K562 (cell line): ENCODE measurements at regions not wholly inside any gene's neighbourhood (a gene's known extent, or its start where the extent isn't known, plus 50 kb on each side); places are given as distances from the start of the nearest gene placed in this dataset.

ENCODE experiments used
- ATAC-seq: fragments of 200-7000 bp; cut with Tn5 transposase; 3 replicates; pipeline ENCODE4 v1.9.1; 2020; ENCODE audit warnings: moderate library complexity
- BruUV-seq: library from RNA; stranded (reverse); fragments of 400-500 nt; replicated peaks from 2 replicates; lab custom pipeline; 2021; lab: Mats Ljungman, UMichigan
- CTCF ChIA-PET: fragments of 300-600 bp; formaldehyde crosslinking; extraction: SDS; loops from one replicate; lab custom pipeline; 2021; ENCODE audit warnings: low intra/inter-chr PET ratio; lab: Yijun Ruan, JAX
- POLR2A ChIA-PET: fragments of 300-600, 350-650 bp; sonication (Branson Sonifier 250); formaldehyde crosslinking; extraction: SDS; loops from one replicate; lab custom pipeline; 2021; ENCODE audit warnings: antibody characterized with exemption, inconsistent platforms; lab: Yijun Ruan, JAX
- DNase-seq, 4 experiments: peaks; one replicate each; pipeline versions ENCODE4 v3.0.0 to v3.0.0-alpha.2; 2011 to 2018; ENCODE audit warnings: low spot score in 3 of 4, mixed read lengths in 3 of 4; ENCODE audit errors: extremely low read depth in 1 of 4
- FAIRE-seq: peaks from 2 replicates; lab custom pipeline; 2011; peaks lifted over from hg19 to GRCh38; lab: Jason Lieb, UNC
- H2AFZ ChIP-seq: 2 replicates; pipeline ENCODE4 v1.6.0; 2011; ENCODE audit warnings: low read depth, low read length, control low read depth, inconsistent platforms
- H3K27ac ChIP-seq: fragments of 200-600 bp; 3 replicates; pipeline ENCODE4 v1.8.0; 2011; ENCODE audit warnings: low read depth, mild to moderate bottlenecking, control low read depth, inconsistent platforms, low read length, moderate library complexity, mixed read lengths; ENCODE audit errors: extremely low read depth
- H3K27me3 ChIP-seq, 2 experiments: fragments of 300-600 bp in 1 of 2; 2 replicates in 1 of 2; 3 replicates in 1 of 2; pipeline versions ENCODE4 v1.6.0 to v1.8.0; 2011; ENCODE audit warnings: inconsistent platforms in 2 of 2, low read length in 2 of 2, mild to moderate bottlenecking in 1 of 2, mixed read lengths in 1 of 2, moderate library complexity in 1 of 2; ENCODE audit not compliant: control insufficient read depth in 2 of 2, insufficient read depth in 2 of 2
- H3K36me3 ChIP-seq: fragments of 300-600 bp; 3 replicates; pipeline ENCODE4 v1.8.0; 2011; ENCODE audit warnings: mild to moderate bottlenecking, low read length, inconsistent platforms; ENCODE audit not compliant: control insufficient read depth, insufficient read depth
- H3K4me1 ChIP-seq, 2 experiments: fragments of 200-600 bp in 1 of 2; replicated peaks in 1 of 2; 2 replicates in 1 of 2; 3 replicates in 1 of 2; pipeline versions ENCODE4 v1.5.1 to v1.8.0; 2011; ENCODE audit warnings: inconsistent platforms in 2 of 2, low read length in 2 of 2, mild to moderate bottlenecking in 1 of 2, mixed read lengths in 1 of 2, moderate library complexity in 1 of 2; ENCODE audit not compliant: control insufficient read depth in 2 of 2, insufficient read depth in 2 of 2
- H3K4me2 ChIP-seq: 2 replicates; pipeline ENCODE4 v1.6.1; 2011; ENCODE audit warnings: low read length, control low read depth, inconsistent platforms, mixed read lengths; ENCODE audit not compliant: insufficient read depth
- H3K4me3 ChIP-seq: fragments of 200-600 bp; sonication (generic), shearing (Covaris generic); 2 replicates; pipeline ENCODE4 v1.5.1; 2016; ENCODE audit warnings: control low read depth, inconsistent platforms
- H3K79me2 ChIP-seq: fragments of 200-600 bp; 3 replicates; pipeline ENCODE4 v1.8.0; 2011; ENCODE audit warnings: low read length, inconsistent platforms; ENCODE audit not compliant: control insufficient read depth, insufficient read depth
- H3K9ac ChIP-seq, 2 experiments: 2 replicates each; pipeline versions ENCODE4 v1.6.0 to v1.6.1; 2011; ENCODE audit warnings: low read depth in 2 of 2, low read length in 2 of 2, control low read depth in 1 of 2, inconsistent platforms in 1 of 2, mild to moderate bottlenecking in 1 of 2, mixed read lengths in 1 of 2; ENCODE audit not compliant: insufficient read depth in 1 of 2
- H3K9me1 ChIP-seq: one replicate; pipeline ENCODE4 v1.6.0; 2011; ENCODE audit warnings: inconsistent platforms, mild to moderate bottlenecking, low read length, moderate library complexity; ENCODE audit not compliant: control insufficient read depth, insufficient read depth
- H3K9me3 ChIP-seq: replicated peaks from 2 replicates; pipeline ENCODE4 v1.5.1; 2011; ENCODE audit warnings: low read depth, low read length, inconsistent platforms; ENCODE audit not compliant: control insufficient read depth, insufficient read depth
- H4K20me1 ChIP-seq: replicated peaks from 2 replicates; pipeline ENCODE4 v1.6.1; 2011; ENCODE audit warnings: low read length, inconsistent platforms, mixed read lengths; ENCODE audit not compliant: control insufficient read depth, insufficient read depth
- BRCA1 ChIP-seq, 2 experiments: fragments of 450-650 bp in 1 of 2; sonication (generic) in 1 of 2; formaldehyde crosslinking in 1 of 2; IDR thresholded peaks; 2 replicates each; pipeline versions ENCODE4 v1.5.0 to v1.6.1; 2017 to 2020; ENCODE audit warnings: mild to moderate bottlenecking in 1 of 2, missing genetic modification reagents in 1 of 2
- JUN ChIP-seq, 2 experiments: sonication (generic) in 1 of 2; formaldehyde crosslinking in 1 of 2; IDR thresholded peaks; 2 replicates each; pipeline versions ENCODE4 v1.6.1 to v1.8.0; 2012 to 2022; ENCODE audit warnings: borderline replicate concordance in 2 of 2, mild to moderate bottlenecking in 2 of 2, improper control_type of control experiment in 1 of 2, low read depth in 1 of 2, low read length in 1 of 2, missing genetic modification reagents in 1 of 2
- MAFG ChIP-seq: fragments of 450-650 bp; conservative IDR thresholded peaks from 2 replicates; pipeline ENCODE4 v1.6.1; 2016; ENCODE audit warnings: missing genetic modification characterization, missing compliant biosample characterization
- NR2F6 ChIP-seq: fragments of 450-650 bp; formaldehyde crosslinking; IDR thresholded peaks from 2 replicates; pipeline ENCODE4 v1.4.0; 2020; ENCODE audit warnings: mild to moderate bottlenecking
- PRPF4 ChIP-seq: fragments of 200-400 bp; formaldehyde crosslinking; IDR thresholded peaks from one replicate; pipeline ENCODE4 v1.6.1; 2017; ENCODE audit warnings: low read length, low read depth, mild to moderate bottlenecking; ENCODE audit not compliant: insufficient read depth, poor library complexity, severe bottlenecking
- SMARCC2 ChIP-seq: fragments of 450-650 bp; IDR thresholded peaks from 2 replicates; pipeline ENCODE4 v1.6.1; 2017; ENCODE audit warnings: antibody characterized with exemption, moderate library complexity, mild to moderate bottlenecking, low read depth
- XRCC4 ChIP-seq: IDR thresholded peaks from one replicate; pipeline ENCODE4 v1.6.1; 2011; ENCODE audit not compliant: insufficient read depth, insufficient read length; ENCODE audit errors: extremely low read depth
- ZNF212 ChIP-seq: fragments of 450-650 bp; formaldehyde crosslinking; IDR thresholded peaks from 2 replicates; pipeline ENCODE4 v1.4.0; 2020; ENCODE audit warnings: mild to moderate bottlenecking
- ZNF224 ChIP-seq: sonication (generic); formaldehyde crosslinking; IDR thresholded peaks from 2 replicates; pipeline ENCODE4 v1.8.0; 2022; ENCODE audit warnings: mild to moderate bottlenecking, missing genetic modification reagents
- ZNF282 ChIP-seq: sonication (generic); formaldehyde crosslinking; IDR thresholded peaks from 2 replicates; pipeline ENCODE4 v1.8.1; 2023; ENCODE audit warnings: missing genetic modification reagents
- ZNF589 ChIP-seq: fragments of 200-800 bp; sonication (Bioruptor generic); IDR thresholded peaks from 2 replicates; pipeline ENCODE4 v1.6.1; 2016; ENCODE audit warnings: low read depth, missing genetic modification characterization, missing compliant biosample characterization
- ZNF780A ChIP-seq: fragments of 250-450 bp; sonication (Bioruptor Pico); IDR thresholded peaks from 2 replicates; pipeline ENCODE4 v1.5.0; 2021; ENCODE audit warnings: mild to moderate bottlenecking
- WGBS: fragments of 100-300 bp; shearing (Covaris generic); methylation state at CpG from one replicate; pipeline ENCODE4 v1.1.6; 2016; ENCODE audit warnings: low coverage, mixed read lengths; ENCODE audit not compliant: insufficient coverage; ENCODE audit errors: missing lambda C conversion rate; 5-methylcytosine and 5-hydroxymethylcytosine counted together
- in situ Hi-C: fragments of 300-500 bp; cut with MboI; formaldehyde crosslinking; loops from 4 replicates; pipeline ENCODE4 v1.15.0; 2018; ENCODE audit warnings: inconsistent platforms, mixed read lengths
- intact Hi-C: fragments of 100-400 bp; cut with micrococcal nuclease; formaldehyde crosslinking; loops from 2 replicates; pipeline ENCODE4 v1.14.2; 2022
- TF ChIP-seq, protein P1 (sequence below): fragments of 450-650 bp; IDR thresholded peaks from one replicate; pipeline ENCODE4 v1.6.1; 2018; ENCODE audit warnings: mild to moderate bottlenecking, moderate library complexity; ENCODE audit not compliant: partially characterized antibody

DNA sequence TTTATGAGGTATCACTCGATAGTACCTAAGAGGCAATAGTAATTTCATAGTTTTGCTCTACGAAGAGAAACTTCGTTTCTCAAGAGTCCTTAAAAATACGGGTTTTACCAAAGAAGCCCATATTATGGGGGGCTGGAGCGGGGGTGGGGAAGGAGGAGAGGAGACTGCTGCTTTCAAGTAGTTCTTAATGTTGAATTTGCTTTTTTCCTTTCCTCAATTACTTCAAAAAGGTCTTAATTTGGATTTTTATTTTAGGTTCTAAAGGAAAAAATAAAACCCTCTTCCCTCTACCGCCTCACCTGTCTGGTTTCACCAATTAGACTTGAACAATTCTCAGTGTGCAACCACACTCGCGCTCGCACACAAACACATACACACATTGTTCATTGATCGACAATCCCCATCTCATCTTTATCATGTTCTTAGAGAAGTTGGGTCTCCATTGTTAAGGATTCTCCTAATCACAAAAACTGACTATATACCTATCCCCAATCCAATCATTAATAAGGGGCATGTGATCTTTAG, 97.2 kb downstream of the HFE start:
- Histone ChIP-seq H3K9me3 (no peaks in the 10 kb centered on the region), H3K36me3 (peaks cover 21% of the 10 kb centered on the region; the same call in 2 of the 3 replicates), H2AFZ (no peak overlapping the region), H3K27me3 (no peaks in the 10 kb centered on the region), H3K4me2 (no peak overlapping the region), H3K9ac (no peak overlapping the region), H3K4me1 (peaks cover 2 to 18% of the 10 kb centered on the region in 2 experiments; a peak in 4 of 5 replicates), H3K79me2 (peaks cover 35% of the 10 kb centered on the region), H3K4me3 (no peak overlapping the region), H4K20me1 (no peaks in the 10 kb centered on the region), H3K27ac (no peak overlapping the region), H3K9me1 (no peaks in the 10 kb centered on the region)
- ChIA-PET CTCF (no interaction called here), POLR2A (interaction anchor here (1.9 to 18.6 kb wide), 5 partner anchors 9 to 61 kb away, joined by 7 to 323 read pairs (median 24); a partner anchor contains a TSS)
- TF ChIP-seq MAFG (tag): no peak
- TF ChIP-seq, protein P1, sequence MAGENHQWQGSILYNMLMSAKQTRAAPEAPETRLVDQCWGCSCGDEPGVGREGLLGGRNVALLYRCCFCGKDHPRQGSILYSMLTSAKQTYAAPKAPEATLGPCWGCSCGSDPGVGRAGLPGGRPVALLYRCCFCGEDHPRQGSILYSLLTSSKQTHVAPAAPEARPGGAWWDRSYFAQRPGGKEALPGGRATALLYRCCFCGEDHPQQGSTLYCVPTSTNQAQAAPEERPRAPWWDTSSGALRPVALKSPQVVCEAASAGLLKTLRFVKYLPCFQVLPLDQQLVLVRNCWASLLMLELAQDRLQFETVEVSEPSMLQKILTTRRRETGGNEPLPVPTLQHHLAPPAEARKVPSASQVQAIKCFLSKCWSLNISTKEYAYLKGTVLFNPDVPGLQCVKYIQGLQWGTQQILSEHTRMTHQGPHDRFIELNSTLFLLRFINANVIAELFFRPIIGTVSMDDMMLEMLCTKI: no peak
- no peak for TF ChIP-seq BRCA1 (IDR thresholded peaks at IDR 0.05)
- no peak for TF ChIP-seq BRCA1 (CRISPR knock-in tag; IDR thresholded peaks at IDR 0.05)
- TF ChIP-seq ZNF282 (CRISPR knock-in tag): no peak
- no peak for TF ChIP-seq XRCC4
- no peak for TF ChIP-seq ZNF212 (CRISPR knock-in tag)
- no peak for TF ChIP-seq ZNF589 (CRISPR knock-in tag)
- TF ChIP-seq JUN (IDR thresholded peaks at IDR 0.05; ENCODE audit: borderline replicate concordance, low read depth, low read length): no peak
- TF ChIP-seq JUN (CRISPR knock-in tag; IDR thresholded peaks at IDR 0.05; ENCODE audit: borderline replicate concordance): no peak
- no peak for TF ChIP-seq SMARCC2
- no peak for TF ChIP-seq NR2F6 (CRISPR knock-in tag)
- no peak for TF ChIP-seq ZNF224 (CRISPR knock-in tag)
- no peak for TF ChIP-seq ZNF780A (CRISPR knock-in tag)
- no peak for TF ChIP-seq PRPF4
- in situ Hi-C loops (loop anchor here (25.0 kb wide), 1 partner anchor 378 kb away; no protein-coding TSS in a partner anchor), intact Hi-C loops (no loop called here)
- BruUV-seq: no TSS peak
- DNase-seq (no peak), FAIRE-seq (no peak), ATAC-seq (no peak)
- WGBS: 92% methylated on average over 10 of the region's 10 CpGs
